ENCODE measurements at regions not wholly inside any gene's neighbourhood (a gene's known extent, or its start where the extent isn't known, plus 50 kb on each side); places are given as distances from the start of the nearest gene placed in this dataset.
A peak's percentile ranks its signal among the peaks of the same experiment; 100 is the strongest.
"Not testable (repeated sequence)": the region's sequence is repeated elsewhere in the genome, so short reads cannot be mapped to it uniquely, and the experiment has no call there.

DNA sequence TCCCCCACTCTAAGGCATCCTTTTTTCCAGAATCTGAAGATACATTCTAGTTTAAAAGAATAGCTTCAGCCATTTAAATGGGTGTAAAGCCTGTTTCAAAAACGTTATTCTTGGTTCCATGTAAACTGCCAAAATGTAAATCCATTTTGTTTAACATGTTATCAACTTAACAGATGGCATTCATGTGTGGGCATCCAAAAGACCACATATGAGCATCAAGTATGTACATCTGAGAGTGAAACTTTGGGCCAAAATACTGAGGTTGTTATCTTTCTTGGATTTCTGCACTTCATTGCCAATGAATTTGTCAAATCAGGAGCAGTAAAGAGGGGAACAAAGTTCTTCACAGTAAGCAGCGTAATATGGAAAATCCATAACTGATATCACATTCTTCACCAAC lies 395.4 kb downstream of the ZNF804A start:
- no peak for DNase-seq

DNA sequence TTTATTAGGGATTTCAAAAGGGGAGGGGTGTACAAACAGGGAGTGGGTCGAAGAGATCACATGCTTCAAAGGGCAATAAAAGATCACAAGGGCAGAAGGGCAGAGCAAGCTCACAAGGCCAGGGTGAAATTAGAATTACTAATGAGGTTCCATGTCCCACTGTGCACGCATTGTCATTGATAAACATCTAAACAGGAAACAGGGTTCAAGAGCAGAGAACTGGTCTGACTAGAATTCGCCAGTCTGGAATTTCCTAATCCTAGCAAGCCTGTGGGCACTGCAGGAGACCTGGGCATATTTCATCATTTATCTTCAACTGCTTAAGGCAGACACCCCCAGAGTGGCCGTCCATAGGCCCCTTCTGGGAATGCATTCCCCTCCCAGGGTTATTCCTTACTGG lies 408.2 kb downstream of the ZNF804A start:
- DNase-seq: no peak

- no peak for DNase-seq
These were observed 414.3 kb downstream of the ZNF804A start for GRCh38 chr2:185012643-185013042.

DNA sequence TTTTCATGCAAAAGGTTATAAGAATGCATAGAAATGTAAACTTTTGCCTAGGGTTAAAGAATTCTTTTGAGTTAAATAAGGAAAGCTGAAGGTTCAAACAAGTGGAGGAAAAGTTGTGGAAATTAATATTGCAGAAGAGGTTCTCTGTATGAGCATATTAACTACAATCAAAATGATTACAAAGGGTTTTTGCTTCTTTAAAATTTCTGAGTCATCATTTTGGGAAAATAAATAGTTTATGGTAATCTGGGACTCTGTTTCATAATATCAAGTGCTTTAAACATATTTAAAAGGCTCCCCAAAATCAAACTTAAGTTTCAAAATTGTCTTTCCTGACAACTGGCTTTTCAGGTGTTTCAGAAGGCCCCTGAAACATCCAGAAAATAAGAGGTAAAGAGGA lies 415.7 kb downstream of the ZNF804A start:
- no peak for DNase-seq

DNA sequence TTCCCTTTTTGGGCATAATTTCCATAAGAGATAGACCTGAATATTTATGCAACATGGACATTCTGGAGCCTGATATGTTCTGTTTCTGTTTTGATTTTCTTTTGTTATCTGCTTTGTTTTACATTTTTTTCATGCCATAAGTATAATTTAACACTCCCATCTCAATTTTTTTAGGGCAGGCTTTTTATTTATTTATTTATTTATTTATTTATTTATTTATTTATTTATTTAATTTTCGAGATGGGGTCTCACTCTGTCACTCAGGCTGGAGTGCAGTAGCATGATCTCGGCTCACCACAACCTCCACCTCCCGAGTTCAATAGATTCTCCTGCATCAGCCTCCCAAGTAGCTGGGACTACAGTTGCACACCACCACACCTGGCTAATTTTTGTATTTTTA lies 427.6 kb downstream of the ZNF804A start:
- not testable (repeated sequence) for DNase-seq

- no peak for DNase-seq
These were observed 437.6 kb downstream of the ZNF804A start for GRCh38 chr2:185035906-185036305.

DNA sequence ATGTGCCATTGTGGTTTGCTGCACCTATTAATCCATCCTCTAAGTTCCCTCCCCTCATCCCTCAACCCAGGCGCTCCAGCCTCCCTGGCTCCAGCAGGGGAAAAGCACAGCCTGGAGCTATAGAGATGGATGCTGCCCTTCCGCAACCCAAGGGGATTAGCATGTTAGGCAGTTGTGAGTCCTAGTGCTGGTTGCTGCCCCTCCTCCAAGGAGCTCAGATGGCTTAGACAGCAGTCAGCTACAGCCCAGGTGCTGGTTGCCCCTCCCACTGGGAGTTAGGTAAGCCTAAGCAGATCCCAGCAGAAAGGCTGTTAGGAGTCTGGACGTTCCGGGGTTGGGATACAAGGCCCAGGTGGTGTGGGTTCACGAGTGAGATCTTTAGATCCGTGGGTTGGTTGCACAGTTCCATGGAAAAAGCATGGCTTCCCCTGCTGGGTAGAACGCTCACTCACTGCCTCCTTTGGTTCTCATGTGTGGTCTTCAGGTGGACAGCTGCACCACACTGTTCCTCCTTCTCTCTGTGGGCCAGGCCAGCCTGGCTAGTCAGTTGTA lies 446.1 kb downstream of the ZNF804A start:
- DNase-seq: no peak

DNA sequence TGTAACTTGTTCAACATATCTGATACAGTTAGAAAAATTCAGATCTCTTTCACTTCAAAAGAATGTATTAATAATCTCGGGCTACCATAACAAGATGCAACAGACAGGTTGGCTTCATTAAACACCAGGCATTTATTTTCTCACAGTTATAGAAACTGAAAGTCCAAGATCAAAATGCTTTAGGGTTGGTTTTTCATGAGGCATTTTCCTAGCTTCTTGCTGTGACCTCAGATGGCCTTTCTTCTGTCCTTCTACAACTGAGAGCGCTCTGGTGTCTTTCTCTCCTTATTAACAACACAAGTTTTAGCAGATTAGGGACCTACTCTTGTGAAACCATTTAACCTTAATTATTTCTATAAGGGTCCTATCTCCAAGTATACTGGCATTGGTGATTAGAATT lies 452.5 kb downstream of the ZNF804A start:
- no peak for DNase-seq

DNA sequence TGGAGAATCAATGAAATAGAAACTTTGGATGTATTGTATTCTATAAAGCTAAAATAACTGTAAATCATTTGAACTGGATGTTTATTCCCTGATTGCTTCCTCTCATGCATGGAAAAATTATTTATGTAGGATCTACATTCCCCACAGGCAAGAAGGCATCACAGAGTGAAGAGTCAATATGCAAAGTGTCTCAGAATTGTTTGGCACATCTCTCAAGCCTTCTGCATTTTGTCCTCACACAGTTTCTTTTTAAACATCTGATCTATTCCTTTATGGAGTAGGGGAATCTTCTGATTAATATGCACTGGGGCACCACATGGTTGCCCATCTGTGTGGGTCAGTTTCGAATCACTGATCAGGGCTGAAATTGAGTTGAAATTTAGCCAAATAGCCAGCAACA lies 465.4 kb downstream of the ZNF804A start:
- DNase-seq: no peak

- no peak for DNase-seq
These were observed 467.8 kb downstream of the ZNF804A start for GRCh38 chr2:185066128-185066527.

DNA sequence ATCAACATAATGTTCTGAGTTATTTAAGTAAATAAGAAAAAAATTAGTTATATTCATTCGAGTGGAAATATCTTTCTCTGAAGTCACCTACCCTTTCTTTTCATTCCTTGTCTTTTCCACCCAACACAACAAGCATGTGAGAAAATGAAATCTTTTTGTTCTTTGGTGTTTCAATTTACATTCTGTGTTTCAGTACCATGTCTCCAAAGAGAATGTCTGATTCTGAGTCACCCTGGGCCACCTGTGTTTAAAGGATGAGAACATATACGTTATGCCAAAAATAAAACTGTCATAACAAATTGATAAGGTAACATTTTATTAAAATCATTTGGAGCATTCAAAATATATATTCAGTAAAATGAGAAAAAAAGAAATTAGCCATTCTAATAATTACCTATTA lies 470.8 kb downstream of the ZNF804A start:
- DNase-seq: no peak

- no peak for DNase-seq
These were observed 475.8 kb downstream of the ZNF804A start for GRCh38 chr2:185074156-185074555.

- no peak for DNase-seq
These were observed 484.4 kb downstream of the ZNF804A start for GRCh38 chr2:185082749-185083148.

- DNase-seq: peak; percentile 1
These were observed 510.3 kb downstream of the ZNF804A start for GRCh38 chr2:185108588-185108987.

- no peak for DNase-seq
These were observed 529.1 kb downstream of the ZNF804A start for GRCh38 chr2:185127412-185127811.

DNA sequence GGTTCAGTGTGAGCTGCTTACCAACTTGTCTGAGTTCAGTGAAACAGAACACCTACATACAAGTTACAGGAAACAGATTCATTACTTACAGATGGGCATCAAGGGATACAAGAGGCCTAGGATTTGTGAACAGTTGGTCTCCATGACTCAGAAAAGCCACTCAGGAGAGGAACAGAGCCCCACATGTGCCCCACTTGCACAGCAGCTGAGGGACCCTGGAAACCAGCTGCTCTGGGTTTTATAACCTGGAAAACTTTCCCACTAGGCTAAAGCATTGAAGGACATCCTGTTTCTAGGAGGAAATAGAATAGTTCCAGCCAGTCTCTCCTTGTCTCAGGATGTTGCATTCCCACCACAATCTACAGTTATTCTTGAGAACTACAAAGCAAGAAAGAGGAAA lies 530.0 kb downstream of the ZNF804A start:
- peak; percentile 8 for DNase-seq

- DNase-seq: peak; percentile 66
These were observed 530.7 kb downstream of the ZNF804A start for GRCh38 chr2:185128996-185129395.

GRCh38 chr2:185130685-185131084 lies 532.4 kb downstream of the ZNF804A start:
- peak; percentile 1 for DNase-seq

- DNase-seq: no peak
These were observed 534.2 kb downstream of the ZNF804A start for GRCh38 chr2:185132501-185133041.

- DNase-seq: no peak
These were observed 539.4 kb downstream of the ZNF804A start for GRCh38 chr2:185137700-185138099.

GRCh38 chr2:185142677-185143076 lies 544.3 kb downstream of the ZNF804A start:
- DNase-seq: no peak

DNA sequence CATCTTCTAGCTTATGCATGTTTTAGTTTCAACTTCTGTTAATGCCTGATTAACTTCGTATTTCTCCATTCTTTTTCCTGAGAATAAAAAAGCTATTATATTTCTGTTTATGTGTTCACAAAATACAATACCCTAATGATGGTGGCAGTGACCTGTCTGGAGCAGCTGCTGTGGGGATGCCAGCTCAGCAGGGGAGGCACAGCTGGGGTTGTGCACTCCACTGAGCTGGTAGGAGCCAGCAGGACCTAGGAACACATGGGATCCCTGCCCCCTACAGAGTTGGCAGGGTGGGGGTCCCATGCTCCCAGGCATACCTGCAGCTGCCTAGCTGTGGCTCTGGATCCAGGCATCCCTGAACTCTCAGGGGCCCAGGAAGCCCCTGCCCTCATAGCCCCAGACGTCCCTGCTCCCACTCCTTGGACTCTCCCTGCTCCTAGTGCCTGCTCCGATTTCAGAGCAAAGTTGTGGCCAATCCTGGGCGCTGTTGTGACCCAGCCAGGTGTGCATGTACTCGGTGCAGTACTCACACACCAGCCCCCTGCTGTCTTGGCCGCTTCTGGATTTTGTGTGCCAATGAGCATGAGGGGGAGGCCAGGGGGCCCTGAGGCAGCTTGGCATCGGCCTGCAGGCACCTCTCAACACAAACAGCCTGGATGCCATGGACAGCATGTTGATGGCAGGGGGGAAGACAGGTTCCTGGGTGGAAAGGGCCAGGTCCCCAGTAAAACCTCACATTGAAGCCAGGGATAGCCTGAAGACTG lies 546.0 kb downstream of the ZNF804A start:
- no peak for DNase-seq

DNA sequence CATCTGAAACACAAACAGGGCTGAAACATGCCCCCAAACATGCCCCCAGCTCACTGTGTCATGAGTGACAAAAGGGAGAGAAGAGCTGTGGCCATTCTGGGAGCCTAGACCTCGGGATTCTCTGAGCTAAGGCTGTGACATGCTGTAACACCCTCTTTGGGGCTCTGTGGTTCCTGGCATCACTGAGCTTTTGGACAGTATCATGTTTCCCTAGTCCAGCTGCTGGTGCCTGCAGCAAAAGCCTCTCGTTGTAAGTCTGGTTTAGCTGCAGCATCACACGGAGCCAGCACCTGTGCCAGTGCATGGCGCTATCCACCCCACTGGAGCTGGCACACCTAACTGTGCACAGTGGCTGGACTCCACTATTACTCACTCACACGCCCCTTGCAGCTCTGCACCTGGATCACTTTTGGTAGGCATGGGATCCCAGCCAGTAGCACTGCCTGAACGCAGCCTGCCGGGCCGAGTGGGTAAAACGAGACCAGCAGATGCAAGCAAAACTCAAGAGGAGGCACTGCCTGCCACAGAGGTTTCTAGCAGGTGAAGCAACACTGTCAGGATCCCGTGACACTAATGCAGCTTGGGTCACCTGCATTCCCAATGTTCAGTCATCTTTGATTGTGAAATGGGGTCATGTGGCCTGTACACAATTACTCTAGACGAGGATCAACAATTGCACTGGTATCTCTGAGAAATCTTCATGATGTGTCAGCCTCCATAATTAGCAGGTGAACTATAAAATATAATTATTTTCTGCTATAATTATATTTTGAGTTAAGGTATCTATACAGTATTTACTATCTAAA lies 547.2 kb downstream of the ZNF804A start:
- no peak for DNase-seq

Measured in skin of body (tissue), 1 donor.